ENCODE measurements at regions not wholly inside any gene's neighbourhood (a gene's known extent, or its start where the extent isn't known, plus 50 kb on each side); places are given as distances from the start of the nearest gene placed in this dataset.

DNA sequence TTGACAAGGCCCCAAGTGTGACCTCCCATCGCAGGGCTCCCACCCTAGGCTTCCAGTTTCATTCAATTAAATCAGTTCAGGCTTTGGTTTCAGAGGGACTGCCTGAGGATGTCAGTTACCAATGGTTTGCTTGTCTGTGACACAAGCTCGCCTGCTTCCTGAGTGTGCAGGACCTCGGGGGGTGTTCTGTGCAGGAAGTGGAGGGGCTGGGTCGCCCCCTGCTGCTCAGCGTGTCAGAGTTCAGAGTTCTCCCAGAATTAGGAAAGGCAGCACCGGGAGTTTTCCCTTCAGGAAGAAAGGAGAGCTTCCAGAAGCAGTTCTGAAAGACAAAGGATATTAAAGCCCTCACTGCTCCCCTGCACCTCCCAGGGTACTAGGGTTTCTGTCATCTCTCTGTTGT lies 50.8 kb upstream of the TGM3 start:
- Mint-ChIP-seq H3K9me3 (no peaks in the 10 kb centered on the region), H3K4me3 (no peak overlapping the region), H3K36me3 (ENCODE audit: low read depth) (no peaks in the 10 kb centered on the region), H3K27me3 (peaks cover 58% of the 10 kb centered on the region), H3K27ac (no peak overlapping the region), H3K4me1 (ENCODE audit: low read depth) (peaks cover under 1% of the 10 kb centered on the region)
- intact Hi-C loops (cut with micrococcal nuclease), result no loop called here

DNA sequence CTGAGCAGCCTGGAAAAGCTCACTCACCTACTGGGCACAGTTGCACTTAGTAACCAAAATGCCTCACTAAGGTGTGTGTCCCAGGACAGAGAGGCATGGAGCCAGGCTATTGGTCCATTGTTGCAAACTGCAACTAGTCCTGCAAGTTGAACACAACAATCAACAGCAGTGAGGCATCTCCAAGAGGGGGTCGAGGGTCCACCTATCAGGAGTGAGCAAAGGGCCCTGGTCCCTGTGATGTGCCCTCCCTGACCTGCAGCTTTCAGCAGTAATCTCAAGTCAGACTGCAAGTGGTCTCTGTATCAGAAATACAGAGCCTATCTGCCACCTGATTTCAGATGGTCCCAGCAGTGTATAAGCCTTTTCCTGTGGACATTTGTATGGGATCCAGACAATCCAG lies 50.2 kb upstream of the TGM3 start:
- intact Hi-C loops (cut with micrococcal nuclease), result no loop called here
- Mint-ChIP-seq H3K9me3 (no peaks in the 10 kb centered on the region), H3K4me1 (ENCODE audit: low read depth) (no peaks in the 10 kb centered on the region), H3K4me3 (no peak overlapping the region), H3K36me3 (ENCODE audit: low read depth) (no peaks in the 10 kb centered on the region), H3K27ac (no peak overlapping the region), H3K27me3 (peaks cover 61% of the 10 kb centered on the region)
